Activated naive CD8-positive, alpha-beta T cell treated with anti-CD3 and anti-CD28 coated beads, Interleukin-2, amount 50 U/mL, for 16 hours (primary cell): ENCODE measurements at regions not wholly inside any gene's neighbourhood (a gene's known extent, or its start where the extent isn't known, plus 50 kb on each side); places are given as distances from the start of the nearest gene placed in this dataset.

ENCODE experiments used
- DNase-seq: peaks from one replicate; pipeline ENCODE4 v3.0.0-alpha.2; 2020; ENCODE audit warnings: low read depth, low spot score

GRCh38 chr3:6177417-6177816 is 683.5 kb upstream of the GRM7 start:
- DNase-seq = no peak

GRCh38 chr3:6179761-6180160 is 681.2 kb upstream of the GRM7 start:
- DNase-seq = no peak

DNA sequence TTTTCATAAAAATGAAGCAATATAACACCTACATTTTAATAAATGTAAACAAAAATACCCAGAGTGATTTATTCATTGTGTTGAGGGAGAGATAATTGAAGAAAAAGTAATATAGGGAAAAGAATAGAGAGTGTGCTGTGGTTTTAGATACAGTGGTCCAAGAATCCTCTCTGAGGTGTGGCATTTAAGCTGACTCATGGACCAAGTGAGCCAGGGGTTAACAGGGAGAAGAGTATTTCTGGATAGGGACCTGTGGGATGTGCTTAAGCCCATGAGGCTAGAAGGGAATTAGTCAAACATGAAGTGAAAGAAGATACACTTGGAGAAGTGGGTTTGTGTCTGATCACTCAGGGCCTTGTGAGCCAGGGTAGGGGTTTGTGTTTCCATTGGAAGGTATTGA is 680.7 kb upstream of the GRM7 start:
- DNase-seq = no peak

DNA sequence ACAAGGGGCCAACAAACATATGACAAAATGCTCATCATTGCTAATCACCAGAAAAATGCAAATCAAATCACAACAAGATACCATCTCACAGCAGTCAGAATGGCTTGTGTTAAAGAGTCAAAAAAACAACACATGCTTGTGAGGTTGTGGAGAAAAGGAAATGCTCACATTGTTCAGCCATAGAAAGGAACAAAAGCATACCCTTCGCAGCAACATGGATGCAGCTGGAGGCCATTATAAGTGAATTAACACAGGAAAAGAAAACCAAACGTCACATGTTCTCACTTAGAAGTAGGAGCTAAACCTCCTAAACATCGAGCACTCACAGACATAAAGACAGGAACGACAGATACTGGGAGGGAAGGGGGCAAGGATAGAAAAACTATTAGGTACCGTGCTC is 678.4 kb upstream of the GRM7 start:
- no peak for DNase-seq

GRCh38 chr3:6182909-6183308 is 678.0 kb upstream of the GRM7 start:
- no peak for DNase-seq

DNA sequence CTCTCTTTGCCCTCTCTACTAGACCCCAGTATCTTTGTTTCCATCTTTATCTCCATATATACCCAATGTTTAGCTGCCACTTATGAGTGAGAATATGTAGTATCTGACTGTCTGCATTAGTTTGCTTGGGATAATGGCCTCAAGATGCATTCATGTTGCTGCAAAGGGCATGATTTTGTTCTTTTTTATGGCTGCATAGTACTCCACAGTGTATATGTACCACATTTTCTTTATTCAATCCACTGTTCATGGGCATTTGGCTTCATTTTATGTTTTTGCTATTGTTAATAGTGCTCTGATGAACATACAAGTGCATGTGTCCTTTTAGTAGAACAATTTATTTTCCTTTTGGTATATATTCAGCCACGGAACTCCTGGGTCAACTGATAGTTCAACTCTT is 671.5 kb upstream of the GRM7 start:
- DNase-seq = no peak

DNA sequence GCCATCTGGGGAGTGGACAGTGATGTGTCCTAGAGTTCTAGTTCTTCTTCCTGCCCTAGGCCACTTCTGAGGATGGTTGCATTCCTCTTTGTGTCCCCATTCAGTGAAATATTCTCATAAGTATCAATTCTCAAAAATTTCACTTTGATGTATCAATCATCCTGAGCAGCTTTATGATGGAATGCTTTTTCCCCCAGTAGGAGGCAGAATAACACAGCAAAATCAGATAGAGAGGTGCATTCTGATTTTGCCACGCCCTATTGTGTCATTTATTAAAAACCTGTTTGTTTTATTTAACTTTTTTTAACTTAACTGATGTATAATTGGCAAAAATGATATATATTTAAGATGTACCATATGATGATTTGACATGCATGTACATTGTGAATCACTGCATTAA is 656.0 kb upstream of the GRM7 start:
- no peak for DNase-seq

DNA sequence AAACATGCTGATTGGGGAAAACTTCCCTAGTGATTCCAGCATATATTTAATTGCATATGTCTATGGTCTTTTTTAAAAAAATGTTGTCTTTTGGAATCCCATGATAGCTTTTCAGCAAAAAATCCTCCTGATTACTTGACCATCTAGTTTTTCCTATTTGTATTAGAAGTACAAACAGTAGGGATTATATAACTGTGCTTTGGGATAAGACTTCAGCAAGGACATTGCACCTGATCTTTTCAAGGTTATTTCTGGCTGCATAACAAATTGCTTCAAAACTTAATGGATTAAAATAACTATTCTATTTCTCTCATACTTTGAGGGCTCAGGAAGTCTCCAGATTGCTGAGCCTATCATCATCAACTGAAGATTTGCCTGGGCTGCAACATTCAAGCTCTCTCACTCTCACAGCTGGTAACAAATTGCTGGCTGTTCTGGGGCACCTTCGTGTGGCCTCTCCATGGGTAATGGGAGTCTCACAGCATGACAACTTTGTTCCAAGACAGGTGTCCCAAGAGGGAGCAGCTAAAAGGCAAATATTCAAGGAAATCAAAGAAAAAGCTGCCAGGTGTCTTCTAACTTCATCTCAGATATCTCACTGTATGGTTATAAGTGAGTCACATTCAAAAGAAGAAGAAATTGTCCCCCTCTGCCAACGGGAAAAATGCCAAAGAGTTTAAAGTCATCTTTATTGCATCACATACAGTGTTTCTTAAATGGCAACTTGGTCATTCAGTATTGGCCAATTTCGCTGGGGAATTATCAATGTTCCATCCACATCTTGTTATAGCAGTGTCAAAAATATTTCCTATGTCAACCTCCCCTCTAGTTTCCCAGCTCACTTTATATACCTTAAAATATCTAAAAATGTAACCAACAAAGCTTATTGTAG is 644.5 kb upstream of the GRM7 start:
- no peak for DNase-seq

DNA sequence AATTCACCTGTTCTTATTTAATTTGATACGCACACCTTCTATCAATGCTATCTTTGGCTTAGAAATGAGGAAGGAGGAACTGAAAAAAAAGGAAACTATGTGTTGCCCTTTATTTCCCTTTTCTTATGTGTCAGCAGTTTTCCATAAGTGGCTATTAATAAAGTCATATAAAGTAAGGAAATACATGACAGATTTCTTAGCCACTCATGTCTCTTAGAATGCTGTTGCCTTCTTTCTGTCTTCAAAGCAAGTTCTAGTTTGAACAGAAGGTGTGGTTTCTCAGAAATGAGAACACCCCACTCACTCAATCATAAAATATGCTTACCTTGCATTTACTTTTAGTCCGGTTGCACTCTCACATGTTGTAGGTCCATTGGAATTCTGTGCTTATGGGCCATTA is 640.5 kb upstream of the GRM7 start:
- no peak for DNase-seq

GRCh38 chr3:6222069-6222468 is 638.8 kb upstream of the GRM7 start:
- no peak for DNase-seq

GRCh38 chr3:6223572-6223971 is 637.3 kb upstream of the GRM7 start:
- DNase-seq = no peak

DNA sequence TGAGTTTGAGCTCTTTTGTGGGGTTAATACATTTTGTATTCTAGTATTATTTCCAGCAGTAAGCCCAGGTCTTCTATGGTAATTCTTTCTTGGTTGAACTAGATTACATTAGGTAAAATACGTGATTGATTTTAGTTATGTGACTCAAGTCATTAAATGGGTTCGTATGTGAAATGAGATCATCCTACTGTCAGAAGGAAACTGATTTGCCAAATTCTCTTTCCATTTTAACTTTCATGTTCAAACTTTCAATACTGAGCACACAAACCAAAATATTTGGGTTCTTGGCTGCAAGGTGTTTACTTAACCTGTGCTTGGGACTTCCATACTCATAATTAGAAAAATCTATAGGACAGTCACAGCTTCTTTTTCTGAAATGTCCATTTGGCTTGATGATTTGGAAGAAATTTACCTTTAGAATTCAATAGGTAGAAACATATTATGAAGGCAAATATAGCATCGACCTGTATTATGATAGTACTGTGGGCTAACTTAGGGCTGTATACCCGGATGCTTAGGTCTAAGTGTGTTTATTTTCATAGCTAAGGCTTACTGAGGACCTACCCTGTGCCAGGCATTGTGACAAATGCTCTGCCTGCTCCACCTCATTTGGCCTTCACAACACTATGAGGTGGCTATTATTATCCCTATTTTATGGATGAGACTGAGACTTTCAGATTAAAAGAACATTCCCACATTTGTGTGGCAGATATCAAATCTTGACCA is 631.8 kb upstream of the GRM7 start:
- no peak for DNase-seq

GRCh38 chr3:6229778-6230410 is 631.0 kb upstream of the GRM7 start:
- no peak for DNase-seq

GRCh38 chr3:6242104-6242503 is 618.8 kb upstream of the GRM7 start:
- no peak for DNase-seq

GRCh38 chr3:6248528-6248927 is 612.4 kb upstream of the GRM7 start:
- DNase-seq = no peak

DNA sequence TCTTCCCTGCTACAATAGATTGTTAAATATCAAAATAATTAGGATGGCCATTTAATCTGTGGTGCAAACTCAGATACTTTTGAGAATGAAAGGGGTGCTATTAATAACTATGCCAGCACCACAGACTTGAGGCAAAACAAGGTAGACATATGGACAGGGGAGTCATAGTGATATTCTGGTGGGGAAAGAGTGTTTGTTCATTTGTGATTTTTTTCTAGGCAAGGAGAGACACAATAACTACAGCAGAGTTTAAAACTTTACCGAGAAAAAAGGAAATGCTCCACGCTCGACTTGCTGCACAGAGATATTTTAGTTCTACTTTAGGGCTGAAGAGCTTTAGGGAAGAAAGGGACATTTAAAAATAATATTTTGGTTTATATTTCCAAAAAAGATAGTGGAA is 611.2 kb upstream of the GRM7 start:
- DNase-seq = no peak

DNA sequence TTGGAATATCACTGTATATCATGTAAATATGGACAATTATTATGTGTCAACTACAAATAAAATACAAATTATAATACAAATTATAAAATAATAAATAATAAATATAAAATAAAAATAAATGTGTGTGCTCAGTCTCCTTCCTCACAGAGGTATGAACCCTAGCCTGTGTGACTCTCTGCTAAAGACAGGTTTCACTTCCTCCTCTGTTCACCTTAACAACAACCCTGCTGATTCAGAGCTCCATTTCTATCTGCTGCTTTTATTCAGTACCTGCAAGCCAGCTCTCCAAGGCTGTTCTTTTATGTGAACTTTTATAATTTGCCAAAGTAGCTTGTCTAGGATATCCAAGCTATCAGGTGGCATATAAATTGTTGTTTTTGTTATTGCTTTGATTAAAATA is 610.7 kb upstream of the GRM7 start:
- no peak for DNase-seq

- no peak for DNase-seq
Observed at GRCh38 chr3:6251612-6252400, 609.1 kb upstream of the GRM7 start.

GRCh38 chr3:6254490-6254889 is 606.4 kb upstream of the GRM7 start:
- no peak for DNase-seq

GRCh38 chr3:6255229-6255628 is 605.7 kb upstream of the GRM7 start:
- DNase-seq = no peak

DNA sequence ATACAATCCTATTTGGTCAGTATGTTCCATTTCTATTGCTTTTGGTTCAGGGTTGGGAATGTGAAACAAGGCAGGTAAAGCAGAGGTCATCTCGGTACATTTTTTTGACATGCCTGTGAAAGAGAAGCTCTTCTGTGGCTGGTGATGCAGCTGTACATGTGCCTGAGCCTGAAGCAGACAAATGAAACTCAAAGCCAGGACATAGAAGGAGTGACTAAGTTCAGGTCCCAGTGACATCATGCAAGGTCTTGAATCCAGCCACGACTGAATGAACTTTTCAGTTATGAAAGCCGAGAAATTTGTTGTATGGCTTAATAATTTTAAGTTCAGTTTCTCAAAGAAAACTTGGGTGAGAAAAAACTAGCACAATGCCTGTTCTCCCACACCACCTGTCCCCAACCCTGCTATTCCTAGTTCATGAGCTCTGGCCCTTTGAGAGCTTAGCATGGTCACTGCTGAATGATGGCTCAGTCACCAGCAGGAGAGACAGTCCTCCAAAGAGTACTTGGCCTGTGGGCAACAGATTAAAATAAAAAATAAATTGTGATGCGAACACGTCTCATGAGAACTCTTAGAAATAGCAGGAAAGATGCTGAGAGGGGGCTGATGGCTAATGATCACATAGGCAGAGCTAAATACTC is 600.2 kb upstream of the GRM7 start:
- DNase-seq = no peak
